ENCODE measurements at regions not wholly inside any gene's neighbourhood (a gene's known extent, or its start where the extent isn't known, plus 50 kb on each side); places are given as distances from the start of the nearest gene placed in this dataset.
A peak's percentile ranks its signal among the peaks of the same experiment; 100 is the strongest.
"Not testable (repeated sequence)": the region's sequence is repeated elsewhere in the genome, so short reads cannot be mapped to it uniquely, and the experiment has no call there.

DNA sequence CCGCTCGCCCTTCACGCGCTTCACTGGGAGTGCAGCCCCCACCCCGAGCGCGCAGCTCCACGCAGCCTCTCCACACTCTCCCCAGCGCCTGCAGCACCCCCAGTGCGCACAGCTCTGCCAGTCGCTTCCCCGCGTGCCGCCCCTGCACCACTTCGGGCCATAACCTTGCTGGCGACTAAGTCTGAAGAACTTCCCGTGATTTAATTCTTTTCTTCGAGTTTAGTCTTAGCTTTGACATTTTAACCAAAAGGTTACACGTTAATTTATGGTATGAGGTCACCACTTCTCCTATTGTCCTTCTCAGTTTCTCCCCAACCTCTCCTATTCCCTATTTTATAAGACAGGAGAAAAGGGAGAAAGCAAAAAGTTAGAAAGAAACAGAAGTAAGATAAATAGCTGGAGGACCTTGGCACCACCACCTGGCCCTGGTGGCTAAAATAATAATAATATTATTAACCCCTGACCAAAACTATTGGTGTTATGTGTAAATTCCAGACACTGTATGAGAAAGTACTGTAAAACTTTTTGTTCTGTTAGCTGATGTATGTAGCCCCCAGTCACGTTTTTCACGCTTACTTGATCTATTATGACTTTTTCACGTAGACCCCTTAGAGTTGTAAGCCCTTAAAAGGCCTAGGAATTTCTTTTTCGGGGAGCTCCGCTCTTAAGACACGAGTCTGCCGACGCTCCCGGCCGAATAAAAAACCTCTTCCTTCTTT is 129.2 kb downstream of the KBTBD2 start:
- DNase-seq = peak; percentile 43

DNA sequence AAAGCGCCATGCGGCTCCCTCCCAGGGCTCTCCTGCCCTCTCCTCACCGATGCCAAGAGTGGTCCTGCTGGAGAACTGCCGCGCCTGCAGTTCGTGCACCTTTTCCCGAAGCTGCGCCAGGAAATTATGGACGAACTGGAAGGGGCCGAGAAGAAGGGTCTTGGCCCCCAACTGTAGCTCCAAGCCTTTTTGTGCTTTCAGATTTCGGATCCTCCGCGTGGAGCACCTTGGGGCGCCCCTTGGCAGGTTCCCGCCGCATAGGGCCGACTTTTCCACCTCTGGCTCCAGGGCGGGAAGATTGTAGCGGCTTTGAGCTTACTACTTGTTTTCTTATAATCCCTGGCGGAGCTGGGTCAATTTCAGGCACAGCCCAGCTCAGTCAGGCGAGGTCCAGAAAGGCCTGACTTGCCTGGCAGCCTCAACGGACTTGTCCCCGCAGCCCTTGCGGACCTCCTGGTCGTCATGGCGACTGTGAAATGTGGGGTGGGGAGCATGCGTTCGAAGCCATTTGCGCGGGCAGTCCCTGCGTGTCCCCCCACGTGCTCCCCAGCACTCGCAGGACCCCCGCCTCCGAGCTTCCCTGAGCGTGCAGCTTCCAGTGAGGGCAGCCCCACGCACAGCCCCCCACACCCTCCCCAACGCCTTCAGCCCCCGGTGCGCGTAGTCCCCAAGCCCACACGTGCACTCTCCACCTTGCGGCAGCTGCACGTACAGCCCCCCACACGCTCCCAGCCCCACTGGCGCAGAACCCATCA is 129.9 kb downstream of the KBTBD2 start:
- peak; percentile 66 for DNase-seq

DNA sequence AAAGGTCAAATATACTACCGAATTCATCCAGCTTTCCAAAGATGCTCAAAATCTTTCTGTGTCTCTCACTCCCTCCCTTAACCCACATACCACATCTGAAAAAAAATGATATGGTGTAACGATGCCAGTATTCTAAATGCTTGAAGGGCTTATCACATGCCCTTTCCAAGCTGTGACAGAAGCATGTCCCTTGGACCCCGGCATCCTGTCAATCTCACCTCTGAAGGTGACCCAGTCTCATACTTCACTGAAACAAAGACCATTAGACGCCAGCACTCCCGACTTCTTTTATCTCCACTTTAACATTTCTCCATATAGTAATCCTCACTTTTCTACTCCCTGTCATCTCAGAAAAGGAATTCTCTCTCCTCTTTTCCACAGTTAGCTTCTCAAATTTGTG is 130.8 kb downstream of the KBTBD2 start:
- DNase-seq = not testable (repeated sequence)

DNA sequence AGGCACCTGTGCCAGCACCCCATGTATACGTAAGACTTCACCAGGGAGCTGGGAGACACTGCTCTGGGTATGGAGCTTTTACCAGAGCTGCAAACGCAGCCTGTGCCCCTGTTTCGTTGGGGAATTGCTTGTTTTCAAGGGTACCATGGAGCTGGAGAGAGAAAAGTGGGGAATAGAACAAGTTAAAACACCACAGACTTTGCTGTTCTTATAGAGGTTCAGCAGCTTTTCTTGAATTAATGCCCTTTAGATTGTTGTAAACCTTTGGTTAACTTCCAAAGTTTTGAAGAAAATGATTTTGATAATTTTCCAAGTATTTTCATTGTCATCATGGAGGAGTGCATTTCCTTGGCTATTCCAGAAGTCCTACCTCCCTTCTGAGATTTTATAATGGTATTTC is 131.7 kb downstream of the KBTBD2 start:
- DNase-seq = not testable (repeated sequence)

DNA sequence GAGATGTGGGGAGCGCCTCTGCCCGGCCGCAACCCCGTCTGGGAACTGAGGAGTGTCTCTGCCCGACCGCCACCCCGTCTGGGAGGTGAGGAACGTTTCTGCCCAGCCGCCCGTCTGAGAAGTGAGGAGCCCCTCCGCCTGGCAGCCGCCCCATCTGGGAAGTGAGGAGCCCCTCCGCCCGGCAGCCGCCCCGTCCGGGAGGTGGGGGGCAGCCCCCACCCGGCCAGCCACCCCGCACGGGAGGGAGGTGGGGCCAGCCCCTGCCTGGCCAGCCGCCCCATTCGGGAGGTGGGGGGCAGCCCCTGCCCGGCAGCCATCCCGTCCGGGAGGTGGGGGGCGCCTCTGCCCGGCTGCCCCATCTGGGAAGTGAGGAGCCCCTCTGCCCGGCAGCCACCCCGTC is 137.7 kb downstream of the KBTBD2 start:
- not testable (repeated sequence) for DNase-seq

DNA sequence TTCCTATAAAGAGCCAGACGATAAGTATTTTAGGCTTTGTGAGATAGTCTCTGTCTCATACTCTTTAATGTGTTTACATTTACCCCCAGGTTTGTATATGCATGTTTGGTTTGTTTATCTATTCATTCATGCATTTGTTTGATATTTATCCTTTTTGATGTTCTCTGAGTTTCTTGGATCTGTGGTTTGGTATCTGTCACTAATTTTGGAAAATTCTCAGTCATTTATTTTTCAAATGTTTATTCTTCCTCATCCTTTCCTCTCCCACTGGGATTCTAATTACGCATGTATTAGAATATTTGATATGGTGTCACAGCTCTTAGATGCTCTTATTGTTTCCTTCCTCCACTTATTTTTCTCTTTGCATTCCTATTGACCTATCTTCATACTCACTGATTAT is 143.2 kb downstream of the KBTBD2 start:
- DNase-seq = not testable (repeated sequence)

DNA sequence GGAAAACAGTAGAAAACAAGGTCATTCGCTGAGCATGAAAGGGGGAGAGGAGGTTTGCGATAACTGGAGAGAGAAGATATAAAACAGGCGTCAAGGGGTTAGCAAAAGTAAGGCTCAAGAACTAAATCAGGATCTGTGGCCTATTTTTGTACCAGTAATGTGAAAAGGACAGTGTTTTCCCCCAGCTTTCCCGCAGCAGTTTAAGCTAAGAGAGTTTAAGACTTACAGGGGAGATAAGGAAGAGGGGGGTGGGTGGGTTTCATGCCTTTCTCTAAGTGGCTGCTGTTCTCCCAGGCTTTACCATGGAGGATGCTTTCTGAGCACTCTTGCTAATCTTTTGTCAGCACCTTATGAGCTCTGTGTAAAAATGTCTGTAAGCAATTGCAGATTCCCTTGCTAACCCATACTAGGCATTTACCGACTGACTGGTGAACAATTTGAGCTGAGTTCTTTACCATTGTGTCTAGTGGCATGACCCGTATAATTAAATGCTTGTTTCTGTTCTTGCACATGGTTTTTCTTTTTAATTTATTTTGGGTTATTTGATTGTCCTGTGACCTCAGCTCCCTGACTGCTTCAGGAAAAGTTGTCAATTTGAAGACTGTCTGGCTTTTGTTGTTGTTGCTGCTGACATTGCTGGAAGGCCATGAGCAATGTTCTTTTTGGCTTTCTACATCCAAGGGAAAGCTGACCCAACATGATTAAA is 144.0 kb downstream of the KBTBD2 start:
- DNase-seq = not testable (repeated sequence)

DNA sequence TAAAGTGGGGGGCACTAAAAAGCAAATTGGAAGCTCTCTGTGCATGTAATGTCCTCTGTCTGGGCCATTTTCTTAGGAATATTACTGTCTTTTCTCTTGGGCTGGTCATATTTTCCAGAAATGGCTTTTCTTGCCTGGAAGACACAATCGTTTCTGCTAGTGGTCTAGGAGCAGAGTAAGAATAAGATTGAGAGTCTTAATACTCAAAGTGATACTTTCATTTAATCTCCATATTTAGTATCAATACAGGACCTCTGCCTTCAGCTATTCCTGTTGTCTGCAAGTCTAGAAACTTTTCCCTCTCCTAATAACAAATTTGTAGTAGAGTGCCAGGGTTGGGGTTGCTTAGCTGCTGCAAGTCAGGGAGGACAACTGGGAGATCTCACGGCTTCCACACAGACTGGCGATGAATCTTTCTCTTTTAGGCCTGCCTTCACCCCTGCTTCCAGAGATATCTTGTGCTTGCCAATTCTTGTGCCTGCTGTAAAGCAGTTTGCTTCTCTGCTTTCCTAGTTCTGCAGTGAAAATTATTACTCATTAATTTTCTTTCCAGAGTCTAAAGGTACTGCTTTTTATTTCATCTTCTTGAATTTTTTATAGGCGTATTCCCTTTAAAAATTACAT is 149.6 kb downstream of the KBTBD2 start:
- not testable (repeated sequence) for DNase-seq

DNA sequence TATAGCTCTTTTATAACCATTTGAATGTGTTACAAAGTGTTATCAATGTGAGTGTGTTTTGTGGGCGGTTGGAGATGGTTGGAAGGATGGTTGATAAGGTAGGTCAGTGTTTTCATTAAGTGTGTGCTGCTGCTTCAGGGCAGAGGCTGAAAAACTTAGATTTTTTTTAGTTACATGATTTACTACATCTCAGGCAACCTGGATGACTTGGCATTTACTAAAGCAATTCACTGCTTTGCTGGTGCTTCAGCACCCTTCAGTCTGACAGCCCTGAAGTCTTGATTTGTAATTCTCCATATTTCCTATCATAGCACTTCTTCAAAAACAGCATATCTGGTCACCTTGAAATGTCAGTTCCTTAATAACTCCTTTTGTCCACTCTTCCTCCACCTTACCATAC is 151.8 kb downstream of the KBTBD2 start:
- DNase-seq = not testable (repeated sequence)

DNA sequence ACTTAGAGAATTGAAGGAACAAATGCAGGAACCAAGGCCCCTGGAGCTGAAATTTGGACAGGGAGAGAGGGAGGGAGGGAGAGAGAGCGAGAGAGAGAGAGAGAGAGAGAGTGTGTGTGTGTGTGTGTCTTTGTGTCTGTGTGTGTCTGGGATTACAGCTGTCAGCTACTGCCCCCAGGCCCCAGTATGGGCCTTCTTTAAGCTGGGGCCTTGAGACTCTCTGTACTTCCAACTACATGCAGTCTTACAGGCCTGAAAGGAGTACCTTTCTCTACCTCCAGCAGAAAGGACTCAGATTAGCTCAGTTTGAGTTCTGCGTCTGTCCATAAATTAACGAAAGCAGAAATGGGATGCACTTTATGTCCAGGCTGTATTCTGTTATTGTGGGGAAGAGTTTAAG is 153.2 kb downstream of the KBTBD2 start:
- not testable (repeated sequence) for DNase-seq

DNA sequence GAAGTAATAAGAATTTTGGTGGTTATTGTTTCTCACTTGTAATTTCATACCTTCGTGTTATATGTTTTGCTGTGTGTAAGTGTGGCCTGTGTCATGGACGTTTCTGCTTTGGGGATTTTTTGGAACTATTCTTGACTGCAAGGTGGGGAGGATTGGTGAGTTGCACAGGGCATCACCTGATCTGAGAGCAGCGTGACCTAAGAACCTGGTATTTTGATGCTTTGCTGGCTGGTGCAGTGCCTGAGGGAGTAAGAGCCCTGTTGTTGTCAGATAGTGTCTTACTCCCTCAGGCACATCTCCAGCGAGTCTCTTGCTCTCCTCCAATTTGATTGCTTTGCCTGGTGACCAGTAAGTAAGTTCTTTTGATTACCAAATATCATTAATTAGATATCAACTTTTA is 158.8 kb downstream of the KBTBD2 start:
- not testable (repeated sequence) for DNase-seq

DNA sequence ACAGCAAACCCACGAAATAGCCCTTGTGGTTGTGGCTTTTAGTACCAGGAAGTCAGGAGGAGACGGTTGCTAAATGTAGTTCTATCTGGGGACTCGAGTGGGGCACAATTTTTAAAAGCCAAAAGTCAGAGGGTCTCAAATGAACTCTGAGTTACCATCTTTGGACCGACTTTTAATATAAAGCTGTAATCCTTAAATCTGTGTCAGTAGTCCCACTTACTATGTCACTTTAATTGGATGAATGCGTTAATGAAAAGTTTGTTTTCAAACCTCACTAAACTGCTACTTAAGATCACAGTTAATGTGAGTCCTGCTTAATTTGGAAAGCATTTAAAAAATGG is 162.3 kb downstream of the KBTBD2 start:
- DNase-seq = peak; percentile 7

DNA sequence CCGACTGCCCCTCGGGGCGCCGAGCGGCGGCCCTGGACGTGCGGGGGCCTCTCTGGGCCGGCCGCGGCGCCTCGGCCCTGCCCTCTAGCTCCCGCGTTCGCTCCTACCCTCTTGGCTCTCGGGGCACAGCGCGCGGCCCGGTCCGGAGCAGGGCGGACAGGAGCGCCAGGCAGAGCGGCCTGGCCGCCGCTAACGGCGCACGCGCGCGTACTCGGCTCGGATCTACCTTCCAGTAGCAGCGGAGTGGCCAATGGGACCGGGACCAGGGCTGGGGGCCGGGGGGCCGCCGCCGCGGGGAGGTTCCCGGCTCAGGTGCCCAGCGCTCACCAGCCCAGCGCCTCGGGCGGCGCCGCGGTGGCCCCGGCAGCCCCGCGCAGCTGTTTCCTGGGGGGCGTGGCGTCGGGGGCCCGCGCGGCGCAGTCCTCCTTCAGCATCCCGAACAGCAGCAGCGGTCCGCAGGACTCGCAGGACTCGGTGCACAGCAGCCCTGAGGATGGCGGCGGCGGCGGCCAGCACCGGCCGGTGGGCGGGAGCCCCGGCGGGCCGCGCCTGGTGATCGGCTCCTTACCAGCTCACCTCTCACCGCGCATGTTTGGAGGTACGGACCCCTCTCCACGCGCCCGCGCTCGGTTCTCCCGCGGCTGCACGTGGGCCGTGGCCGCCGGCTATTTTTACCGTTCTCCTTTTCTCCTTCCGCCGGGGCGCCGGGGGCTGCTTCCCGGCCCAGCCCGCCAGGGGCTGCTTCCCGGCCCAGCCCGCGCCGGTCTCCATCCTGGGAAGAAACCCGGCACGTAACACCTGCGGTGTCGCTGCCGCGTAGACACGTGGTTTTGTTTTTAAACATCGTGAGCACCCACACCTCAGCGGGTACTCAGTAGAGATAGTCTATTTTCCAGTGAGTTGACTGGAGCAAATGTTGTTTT is 162.9 kb downstream of the KBTBD2 start:
- peak; percentile 89 for DNase-seq

DNA sequence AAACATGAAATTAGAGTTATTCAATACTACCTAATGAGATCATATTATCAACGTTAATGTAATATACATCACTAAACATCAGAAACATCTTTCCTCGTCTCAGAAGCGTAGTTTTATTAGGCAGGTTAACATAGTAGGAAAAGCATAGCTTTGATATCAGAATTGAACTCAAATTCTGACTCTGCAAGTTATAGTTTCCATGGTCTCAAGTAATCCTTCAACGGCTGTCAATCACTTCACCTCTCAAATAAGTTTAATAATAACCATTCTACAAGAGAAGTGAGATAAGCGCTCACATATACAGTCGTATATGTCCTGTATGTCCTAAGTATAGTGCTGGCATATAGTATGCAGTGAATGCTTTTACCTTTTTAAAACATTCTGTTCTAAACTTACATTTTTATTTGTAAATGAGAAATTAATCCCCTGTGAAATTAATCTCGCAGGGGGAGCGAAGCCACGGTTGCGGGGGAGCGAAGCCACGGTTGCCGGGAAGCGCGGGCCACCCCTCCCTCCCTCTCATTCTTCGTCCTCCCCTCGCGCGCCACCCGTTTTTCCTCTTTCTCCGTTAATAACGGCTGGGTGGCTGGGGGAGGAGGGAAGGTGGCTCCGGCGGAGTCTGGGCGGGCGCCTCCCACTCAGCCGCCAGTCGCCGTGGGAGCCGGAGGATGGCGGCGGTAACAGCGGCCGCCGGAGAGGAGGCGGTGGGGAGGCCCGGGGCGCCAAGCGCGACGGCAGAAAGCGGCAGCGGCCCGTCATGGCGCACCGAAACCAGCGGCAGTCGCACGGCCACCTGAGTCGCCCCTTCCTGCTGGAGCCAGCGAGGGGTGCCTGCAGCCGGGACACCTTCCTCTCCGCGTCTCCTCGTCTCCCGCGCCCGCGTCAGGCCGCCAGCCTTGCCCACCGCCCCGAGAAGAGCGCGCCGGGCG is 163.8 kb downstream of the KBTBD2 start:
- peak; percentile 93 for DNase-seq

DNA sequence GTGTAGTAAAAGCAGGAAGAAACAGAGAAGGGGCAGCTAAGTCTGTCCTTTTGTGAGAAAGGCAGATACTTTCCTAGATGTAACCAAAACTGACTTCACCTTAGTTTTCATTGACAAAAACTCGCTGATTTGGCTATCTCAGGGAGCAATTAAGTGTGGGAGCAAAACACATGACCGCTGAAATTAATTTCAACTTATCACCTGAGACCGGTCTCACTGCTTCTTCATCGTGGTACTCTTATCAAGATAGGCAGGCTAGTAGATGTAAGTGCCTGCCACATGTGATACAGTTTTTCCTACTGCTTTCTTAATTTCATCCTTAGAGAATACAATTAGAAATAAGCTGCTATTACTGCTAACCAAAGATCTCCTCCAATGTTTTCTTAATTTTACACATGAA is 168.7 kb downstream of the KBTBD2 start:
- not testable (repeated sequence) for DNase-seq

DNA sequence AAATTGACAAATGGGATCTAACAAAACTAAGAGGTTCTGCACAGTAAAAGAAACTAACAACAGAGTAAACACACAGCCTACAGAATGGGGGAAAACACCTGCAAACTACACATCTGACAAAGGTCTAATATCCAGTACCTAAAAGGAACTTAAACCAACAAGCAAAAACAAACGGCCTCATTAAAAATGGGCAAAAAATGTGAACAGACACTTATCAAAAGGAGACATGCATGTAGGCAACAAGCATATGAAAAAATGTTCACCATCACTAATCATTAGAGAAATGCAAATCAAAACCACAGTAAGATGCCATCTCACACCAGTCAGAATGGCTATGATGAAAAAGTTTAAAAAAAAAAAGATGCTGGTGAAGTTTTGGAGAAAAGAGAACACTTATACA is 197.4 kb downstream of the KBTBD2 start:
- DNase-seq = no peak

DNA sequence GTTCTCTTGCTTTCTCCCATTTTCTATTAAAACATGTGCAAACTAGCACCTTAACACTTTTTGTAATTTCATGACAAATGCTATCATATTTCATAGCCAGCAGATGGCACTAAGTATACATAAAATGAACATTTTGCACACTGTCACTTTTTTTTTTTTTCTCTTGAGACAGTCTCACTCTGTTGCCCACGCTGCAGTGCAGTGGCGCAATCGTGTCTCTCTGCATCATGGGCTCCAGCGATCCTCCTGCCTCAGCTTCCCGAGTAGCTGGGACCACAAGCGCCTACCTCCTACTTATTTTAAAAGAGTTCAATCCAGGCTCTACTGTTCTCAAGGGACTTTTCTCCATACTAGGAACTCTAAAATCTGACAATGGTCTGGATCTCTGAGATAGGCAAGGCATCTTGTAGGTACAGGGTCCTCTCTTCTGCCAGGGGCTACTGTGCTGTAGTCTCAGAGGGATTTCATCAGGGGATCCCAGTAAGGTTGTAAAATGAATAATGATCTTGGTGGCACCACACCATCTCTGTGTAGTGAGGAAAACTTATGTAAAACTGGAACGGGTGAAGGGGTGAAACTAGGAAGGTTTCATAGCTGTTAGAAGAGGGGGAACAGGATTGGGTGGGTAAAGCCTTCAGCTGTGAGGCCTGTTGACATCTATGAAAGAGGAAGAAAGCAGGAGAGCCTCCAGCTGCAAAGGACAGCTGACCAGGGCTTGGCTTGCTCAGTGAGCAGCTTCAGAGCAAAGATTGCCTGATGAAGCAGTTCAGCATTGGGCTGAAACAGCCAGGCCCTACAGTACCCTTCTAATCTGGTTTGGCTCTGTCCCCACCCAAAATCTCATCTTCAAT is 196.9 kb downstream of the AVL9 start:
- DNase-seq = peak; percentile 11

DNA sequence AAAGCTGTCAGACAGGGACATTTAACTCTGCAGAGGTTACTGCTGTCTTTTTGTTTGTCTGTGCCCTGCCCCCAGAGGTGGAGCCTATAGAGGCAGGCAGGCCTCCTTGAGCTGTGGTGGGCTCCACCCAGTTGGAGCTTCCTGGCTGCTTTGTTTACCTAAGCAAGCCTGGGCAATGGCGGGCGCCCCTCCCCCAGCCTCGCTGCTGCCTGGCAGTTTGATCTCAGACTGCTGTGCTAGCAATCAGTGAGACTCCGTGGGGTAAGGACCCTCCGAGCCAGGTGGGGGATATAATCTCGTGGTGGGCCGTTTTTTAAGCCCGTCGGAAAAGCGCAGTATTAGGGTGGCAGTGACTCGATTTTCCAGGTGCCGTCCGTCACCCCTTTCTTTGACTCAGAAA is 192.8 kb downstream of the AVL9 start:
- not testable (repeated sequence) for DNase-seq

DNA sequence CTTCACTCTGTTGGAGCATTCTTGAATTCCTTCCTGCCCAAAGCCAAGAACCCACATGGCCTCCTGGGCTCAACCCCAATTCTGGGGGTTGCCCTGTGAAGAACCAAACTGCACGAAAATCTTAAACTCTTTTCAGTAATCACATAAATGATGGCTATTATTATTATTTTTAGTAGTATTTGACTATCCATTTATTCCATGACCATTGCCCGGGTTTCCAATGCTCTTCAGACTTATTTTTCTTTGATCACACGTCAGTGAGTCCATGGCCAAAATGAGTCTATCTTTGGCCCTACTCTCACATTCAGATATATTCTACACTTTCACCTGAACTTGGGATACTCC is 185.9 kb downstream of the AVL9 start:
- DNase-seq = no peak

All from right kidney (tissue), 1 donor.